HG03066 (cell line): ENCODE measurements at regions not wholly inside any gene's neighbourhood (a gene's known extent, or its start where the extent isn't known, plus 50 kb on each side); places are given as distances from the start of the nearest gene placed in this dataset.
"Not testable (repeated sequence)": the region's sequence is repeated elsewhere in the genome, so short reads cannot be mapped to it uniquely, and the experiment has no call there.

Experiments used
- ATAC-seq: cut with Tn5 transposase; IDR thresholded peaks from one replicate; pipeline ENCODE4 v1.9.1; 2021; ENCODE audit warnings: low read depth; ENCODE audit not compliant: unreplicated experiment

GRCh38 chr13:50744116-50744660 is 99.3 kb downstream of the DLEU7 start:
- ATAC-seq: no peak

- ATAC-seq: no peak
Measured at GRCh38 chr13:50745542-50746115, 97.9 kb downstream of the DLEU7 start.

GRCh38 chr13:50747737-50748350 is 95.6 kb downstream of the DLEU7 start:
- ATAC-seq: no peak

- ATAC-seq: not testable (repeated sequence)
Measured at GRCh38 chr13:50753221-50753620, 90.3 kb downstream of the DLEU7 start.

- not testable (repeated sequence) for ATAC-seq
Measured at GRCh38 chr13:50755862-50756685, 87.4 kb downstream of the DLEU7 start.

- ATAC-seq: no peak
Measured at GRCh38 chr13:50757008-50757407, 86.5 kb downstream of the DLEU7 start.

- no peak for ATAC-seq
Measured at GRCh38 chr13:50758796-50759195, 84.7 kb downstream of the DLEU7 start.

GRCh38 chr13:50760751-50761150 is 82.7 kb downstream of the DLEU7 start:
- ATAC-seq: no peak

- no peak for ATAC-seq
Measured at GRCh38 chr13:50761406-50761805, 82.1 kb downstream of the DLEU7 start.

- ATAC-seq: no peak
Measured at GRCh38 chr13:50762969-50763567, 80.4 kb downstream of the DLEU7 start.

GRCh38 chr13:50766013-50766412 is 77.5 kb downstream of the DLEU7 start:
- no peak for ATAC-seq

- no peak for ATAC-seq
Measured at GRCh38 chr13:50766695-50767094, 76.8 kb downstream of the DLEU7 start.

- ATAC-seq: not testable (repeated sequence)
Measured at GRCh38 chr13:50772881-50773280, 70.6 kb downstream of the DLEU7 start.
